ENCODE measurements at regions not wholly inside any gene's neighbourhood (a gene's known extent, or its start where the extent isn't known, plus 50 kb on each side); places are given as distances from the start of the nearest gene placed in this dataset.

- TF ChIP-seq NANOG (IDR thresholded peaks at IDR 0.05; ENCODE audit: insufficient read depth, low read depth, low read length, poor library complexity, severe bottlenecking) (no peak), CHD1 (IDR thresholded peaks at IDR 0.05; ENCODE audit: low read depth, low read length) (no peak), CHD2 (IDR thresholded peaks at IDR 0.05; ENCODE audit: low read length) (no peak), JUN (IDR thresholded peaks at IDR 0.05; ENCODE audit: low read depth, low read length) (no peak)
Observed at GRCh38 chr13:22499919-22500318, 680.9 kb upstream of the SGCG start (continued).
